Suprapubic skin (tissue), 4 donors: ENCODE measurements at regions not wholly inside any gene's neighbourhood (a gene's known extent, or its start where the extent isn't known, plus 50 kb on each side); places are given as distances from the start of the nearest gene placed in this dataset.
"Not testable (repeated sequence)": the region's sequence is repeated elsewhere in the genome, so short reads cannot be mapped to it uniquely, and the experiment has no call there.

Source experiments
- DNase-seq, 2 donors: peaks; one replicate each; pipeline ENCODE4 v3.0.0-alpha.2; 2019; ENCODE audit warnings: low spot score in 2 of 2
- H3K27ac ChIP-seq: fragments of 200-600 bp; sonication (generic); one replicate; pipeline ENCODE4 v1.5.1; 2019
- H3K27me3 ChIP-seq: fragments of 200-600 bp; sonication (generic); one replicate; pipeline ENCODE4 v1.5.1; 2019
- H3K36me3 ChIP-seq: fragments of 200-600 bp; sonication (generic); one replicate; pipeline ENCODE4 v1.5.1; 2019
- H3K4me1 ChIP-seq: fragments of 200-600 bp; sonication (generic); one replicate; pipeline ENCODE4 v1.5.1; 2019
- H3K4me3 ChIP-seq: fragments of 200-600 bp; sonication (generic); one replicate; pipeline ENCODE4 v1.5.1; 2019; ENCODE audit warnings: mild to moderate bottlenecking
- H3K9me3 ChIP-seq: fragments of 200-600 bp; sonication (generic); one replicate; pipeline ENCODE4 v1.5.1; 2019
- CTCF ChIP-seq, 2 donors: fragments of 200-600 bp in 1 of 2; fragments of 450-650 bp in 1 of 2; sonication (generic) in 1 of 2; IDR thresholded peaks; one replicate each; pipeline ENCODE4 v1.5.1; 2016 to 2019; ENCODE audit warnings: antibody characterized with exemption in 2 of 2, mild to moderate bottlenecking in 1 of 2, moderate library complexity in 1 of 2
- EP300 ChIP-seq: sonication (generic); formaldehyde crosslinking; IDR thresholded peaks from one replicate; pipeline ENCODE4 v1.6.1; 2017; ENCODE audit warnings: antibody characterized with exemption
- POLR2A ChIP-seq, 2 donors: fragments of 450-650 bp; IDR thresholded peaks; one replicate each; pipeline ENCODE4 v1.6.1; 2017; ENCODE audit warnings: antibody characterized with exemption in 2 of 2, mild to moderate bottlenecking in 2 of 2, moderate library complexity in 2 of 2
- POLR2AphosphoS5 ChIP-seq, 3 donors: sonication (generic); formaldehyde crosslinking; IDR thresholded peaks; one replicate each; pipeline ENCODE4 v1.6.1; 2017; ENCODE audit warnings: antibody characterized with exemption in 3 of 3
- WGBS: methylation state at CpG from one replicate; pipeline ENCODE4 v1.1.5; 2018; 5-methylcytosine and 5-hydroxymethylcytosine counted together

DNA sequence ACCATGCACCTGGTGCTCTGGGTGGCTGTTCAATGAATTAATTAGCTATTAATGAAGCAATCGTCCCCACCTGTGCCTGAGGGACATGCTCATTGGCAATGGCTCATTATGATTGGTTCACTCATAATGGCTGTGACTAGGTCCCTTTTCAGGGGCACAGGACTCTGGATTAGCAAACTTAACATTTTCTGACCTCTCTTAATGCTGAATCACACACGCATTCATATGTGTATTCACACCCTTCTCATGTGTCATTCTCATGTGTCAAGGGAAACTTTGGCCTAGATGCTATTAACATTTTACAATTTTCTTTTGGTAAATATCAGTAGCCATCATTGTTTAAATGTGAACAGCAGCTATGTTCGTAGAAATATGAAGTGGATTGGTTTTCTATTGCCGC is 98.9 kb upstream of the PMAIP1 start:
- Histone ChIP-seq H3K27ac (no peak overlapping the region), H3K4me3 (no peak overlapping the region), H3K27me3 (no peaks in the 10 kb centered on the region), H3K4me1 (no peaks in the 10 kb centered on the region), H3K36me3 (no peaks in the 10 kb centered on the region), H3K9me3 (no peaks in the 10 kb centered on the region)
- 79% methylated on average over 4 of the region's 4 CpGs for WGBS
- DNase-seq: no peak
- no peak for TF ChIP-seq EP300
- no peak for TF ChIP-seq CTCF (IDR thresholded peaks at IDR 0.05)
- no peak for TF ChIP-seq POLR2A (IDR thresholded peaks at IDR 0.05)
- no peak for TF ChIP-seq POLR2AphosphoS5 (IDR thresholded peaks at IDR 0.05)

DNA sequence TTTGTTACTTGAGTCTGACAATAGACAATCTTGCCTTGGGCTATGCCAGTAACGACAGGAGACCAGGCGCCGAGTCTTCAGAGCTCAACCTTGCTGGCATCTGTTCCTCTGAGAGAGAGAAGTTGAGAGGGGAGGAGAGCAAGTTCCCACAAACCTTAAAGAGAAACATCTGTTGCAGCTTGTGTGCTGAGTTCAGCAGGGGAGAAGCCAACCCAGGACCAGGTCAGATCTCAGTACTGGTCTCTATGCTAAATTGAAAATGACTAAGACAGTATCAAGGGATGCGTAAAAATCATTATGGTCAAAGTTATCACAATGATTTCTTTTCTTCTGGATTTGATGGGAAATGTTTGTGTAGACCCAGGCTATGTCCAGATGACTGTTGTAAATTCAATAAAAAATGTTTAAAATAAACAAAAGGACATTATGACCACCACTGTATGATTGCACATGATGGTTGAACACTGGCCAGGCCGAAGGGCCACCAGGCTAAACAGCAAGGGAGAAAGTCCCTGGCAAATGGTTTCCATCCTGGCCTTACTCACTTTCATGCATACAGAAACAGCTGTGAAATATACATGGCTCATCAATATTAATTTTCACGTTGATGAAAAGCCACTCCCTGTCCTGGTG is 100.3 kb upstream of the PMAIP1 start:
- Histone ChIP-seq H3K27ac (no peak overlapping the region), H3K36me3 (no peaks in the 10 kb centered on the region), H3K4me3 (no peak overlapping the region), H3K9me3 (no peaks in the 10 kb centered on the region), H3K4me1 (no peaks in the 10 kb centered on the region), H3K27me3 (no peaks in the 10 kb centered on the region)
- 48% methylated on average over 6 of the region's 6 CpGs for WGBS
- DNase-seq: no peak
- TF ChIP-seq EP300: no peak
- TF ChIP-seq POLR2A (IDR thresholded peaks at IDR 0.05): no peak
- TF ChIP-seq POLR2AphosphoS5 (IDR thresholded peaks at IDR 0.05): no peak
- TF ChIP-seq CTCF (IDR thresholded peaks at IDR 0.05): no peak

DNA sequence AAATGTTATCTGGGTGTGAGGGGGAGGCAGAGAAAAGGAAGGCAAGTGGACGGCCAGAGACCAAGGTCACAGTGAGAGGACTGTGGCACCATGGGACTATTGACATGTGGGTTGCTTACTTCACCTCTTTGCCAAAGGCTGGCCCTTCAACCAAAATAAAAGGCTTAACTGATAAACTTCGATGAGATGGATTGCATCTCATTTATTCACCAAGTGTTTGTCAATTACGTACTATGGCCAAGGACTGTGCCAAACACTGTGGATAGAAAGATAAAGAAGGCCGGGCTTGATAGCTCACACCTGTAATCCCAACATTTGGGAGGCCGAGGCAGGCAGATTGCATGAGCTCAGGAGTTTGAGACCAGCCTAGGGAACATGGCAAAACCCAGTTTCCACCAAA is 98.7 kb upstream of the CCBE1 start:
- no peaks in the 10 kb centered on the region for H3K36me3 ChIP-seq
- TF ChIP-seq EP300 (no peak), POLR2A (IDR thresholded peaks at IDR 0.05) (no peak), POLR2AphosphoS5 (IDR thresholded peaks at IDR 0.05) (no peak), CTCF (IDR thresholded peaks at IDR 0.05) (no peak)
- H3K27ac ChIP-seq: no peak overlapping the region
- no peak for DNase-seq
- no peaks in the 10 kb centered on the region for H3K9me3 ChIP-seq
- WGBS: 86% methylated on average over 5 of the region's 5 CpGs
- H3K27me3 ChIP-seq: no peaks in the 10 kb centered on the region
- H3K4me1 ChIP-seq: no peaks in the 10 kb centered on the region
- H3K4me3 ChIP-seq: no peak overlapping the region

- Histone ChIP-seq H3K4me1 (peaks cover 5% of the 10 kb centered on the region), H3K27ac (no peak overlapping the region), H3K4me3 (no peak overlapping the region), H3K27me3 (no peaks in the 10 kb centered on the region), H3K36me3 (no peaks in the 10 kb centered on the region), H3K9me3 (no peaks in the 10 kb centered on the region)
- WGBS: 76% methylated on average over 4 of the region's 4 CpGs
- DNase-seq: no peak
- TF ChIP-seq POLR2A (IDR thresholded peaks at IDR 0.05): no peak
- no peak for TF ChIP-seq EP300
- no peak for TF ChIP-seq CTCF (IDR thresholded peaks at IDR 0.05)
- no peak for TF ChIP-seq POLR2AphosphoS5 (IDR thresholded peaks at IDR 0.05)
Observed at GRCh38 chr18:59792353-59792752, 95.1 kb upstream of the CCBE1 start.

GRCh38 chr18:59790346-59790936 is 93.2 kb upstream of the CCBE1 start:
- H3K27ac ChIP-seq, DNase-seq, H3K9me3 ChIP-seq, H3K27me3 ChIP-seq, H3K4me1 ChIP-seq, H3K36me3 ChIP-seq, H3K4me3 ChIP-seq: not testable (repeated sequence)
- WGBS: 92% methylated on average over 12 of the region's 36 CpGs

GRCh38 chr18:59788791-59789106 is 91.5 kb upstream of the CCBE1 start:
- Histone ChIP-seq H3K27ac (peak overlapping the region; percentile 66), H3K4me3 (no peak overlapping the region), H3K27me3 (no peaks in the 10 kb centered on the region), H3K4me1 (peaks cover 5% of the 10 kb centered on the region), H3K9me3 (no peaks in the 10 kb centered on the region), H3K36me3 (no peaks in the 10 kb centered on the region)
- 81% methylated on average over 2 of the region's 2 CpGs for WGBS
- TF ChIP-seq CTCF (IDR thresholded peaks at IDR 0.05) (no peak), EP300 (no peak), POLR2AphosphoS5 (IDR thresholded peaks at IDR 0.05) (no peak), POLR2A (IDR thresholded peaks at IDR 0.05) (no peak)
- no peak for DNase-seq
